Posterior vena cava (tissue), 2 donors: ENCODE measurements at regions not wholly inside any gene's neighbourhood (a gene's known extent, or its start where the extent isn't known, plus 50 kb on each side); places are given as distances from the start of the nearest gene placed in this dataset.
A peak's percentile ranks its signal among the peaks of the same experiment; 100 is the strongest.

Experiments used
- DNase-seq: peaks from one replicate; pipeline ENCODE4 v3.0.0-alpha.2; 2020; ENCODE audit warnings: low spot score
- intact Hi-C, 2 donors: fragments of 100-400 bp; cut with DNase I; formaldehyde crosslinking; loops; one replicate each; pipeline versions ENCODE4 v1.14.1 to v1.14.2; 2022 to 2023
- donor health status: DM: yes; HTN: yes; CAD: no.
- donor health status: DM: yes; HTN: yes; CAD: no.

GRCh38 chr6:106035655-106036054, 50.5 kb upstream of the PRDM1 start:
- intact Hi-C loops: loop anchor here in 1 of 2 donors (5.0 kb wide), 1 partner anchor 713 kb away; no protein-coding TSS in a partner anchor

GRCh38 chr6:106033806-106034205, 52.3 kb upstream of the PRDM1 start:
- no peak for DNase-seq
- intact Hi-C loops: no loop called here

More at GRCh38 chr6:106035655-106036054, 50.5 kb upstream of the PRDM1 start:
- DNase-seq: no peak

- no peak for DNase-seq
- intact Hi-C loops: no loop called here
Measured at GRCh38 chr6:106027758-106028157, 58.4 kb upstream of the PRDM1 start.

- intact Hi-C loops: no loop called here
- no peak for DNase-seq
Measured at GRCh38 chr6:106026748-106027715, 59.1 kb upstream of the PRDM1 start.

- no peak for DNase-seq
- intact Hi-C loops: no loop called here
Measured at GRCh38 chr6:106025655-106026054, 60.5 kb upstream of the PRDM1 start.

- no peak for DNase-seq
- intact Hi-C loops: no loop called here
Measured at GRCh38 chr6:106022801-106023200, 63.3 kb upstream of the PRDM1 start.

GRCh38 chr6:106017454-106017853, 68.7 kb upstream of the PRDM1 start:
- intact Hi-C loops: no loop called here
- no peak for DNase-seq

GRCh38 chr6:106014955-106015354, 71.2 kb upstream of the PRDM1 start:
- no peak for DNase-seq
- intact Hi-C loops: no loop called here

- no peak for DNase-seq
- intact Hi-C loops: no loop called here
Measured at GRCh38 chr6:106011476-106011875, 74.7 kb upstream of the PRDM1 start.

GRCh38 chr6:106005954-106006353, 80.2 kb upstream of the PRDM1 start:
- DNase-seq: no peak
- intact Hi-C loops: no loop called here

- no peak for DNase-seq
- intact Hi-C loops: no loop called here
Measured at GRCh38 chr6:106005013-106005412, 81.1 kb upstream of the PRDM1 start.

GRCh38 chr6:106003268-106003987, 82.7 kb upstream of the PRDM1 start:
- DNase-seq: no peak
- intact Hi-C loops: loop anchor here in 1 of 2 donors (2.0 kb wide), 1 partner anchor 39 kb away; no protein-coding TSS in a partner anchor

GRCh38 chr6:106002005-106002404, 84.1 kb upstream of the PRDM1 start:
- intact Hi-C loops: loop anchor here in 1 of 2 donors (2.0 kb wide), 1 partner anchor 37 kb away; no protein-coding TSS in a partner anchor
- DNase-seq: no peak

GRCh38 chr6:106000935-106001334, 85.2 kb upstream of the PRDM1 start:
- intact Hi-C loops: no loop called here
- DNase-seq: no peak

GRCh38 chr6:105997482-105997881, 88.7 kb upstream of the PRDM1 start:
- no peak for DNase-seq

GRCh38 chr6:105995391-105995865, 90.7 kb upstream of the PRDM1 start:
- no peak for DNase-seq
- intact Hi-C loops: no loop called here

More at GRCh38 chr6:105997482-105997881, 88.7 kb upstream of the PRDM1 start:
- intact Hi-C loops: no loop called here

- peak; percentile 92 for DNase-seq
- intact Hi-C loops: no loop called here
Measured at GRCh38 chr6:105994591-105995390, 91.3 kb upstream of the PRDM1 start.

- DNase-seq: no peak
- intact Hi-C loops: no loop called here
Measured at GRCh38 chr6:105994118-105994590, 92.0 kb upstream of the PRDM1 start.
